Osteocyte (in vitro differentiated cells): ENCODE measurements at regions not wholly inside any gene's neighbourhood (a gene's known extent, or its start where the extent isn't known, plus 50 kb on each side); places are given as distances from the start of the nearest gene placed in this dataset.

ENCODE experiments used
- DNase-seq: peaks from one replicate; pipeline ENCODE4 v3.0.0; 2021; ENCODE audit warnings: mixed read lengths; ENCODE audit not compliant: unreplicated experiment; ENCODE audit errors: extremely low spot score
- H3K27ac Mint-ChIP-seq: one replicate; pipeline ENCODE4 v1.8.0; 2021; ENCODE audit warnings: mild to moderate bottlenecking, mixed read lengths; ENCODE audit not compliant: unreplicated experiment
- H3K27me3 Mint-ChIP-seq: one replicate; pipeline ENCODE4 v1.8.0; 2021; ENCODE audit warnings: mixed read lengths; ENCODE audit not compliant: unreplicated experiment
- H3K36me3 Mint-ChIP-seq: one replicate; pipeline ENCODE4 v1.8.0; 2021; ENCODE audit warnings: mixed read lengths; ENCODE audit not compliant: unreplicated experiment
- H3K4me1 Mint-ChIP-seq: one replicate; pipeline ENCODE4 v1.8.0; 2021; ENCODE audit warnings: mixed read lengths; ENCODE audit not compliant: unreplicated experiment
- H3K4me3 Mint-ChIP-seq: one replicate; pipeline ENCODE4 v1.8.0; 2021; ENCODE audit warnings: mild to moderate bottlenecking, moderate library complexity, mixed read lengths; ENCODE audit not compliant: unreplicated experiment
- H3K9me3 Mint-ChIP-seq: one replicate; pipeline ENCODE4 v1.8.0; 2021; ENCODE audit warnings: mixed read lengths; ENCODE audit not compliant: unreplicated experiment
- TF ChIP-seq, protein P1 (sequence below): fragments of 200-600 bp; sonication (generic); IDR thresholded peaks from 2 replicates; pipeline ENCODE4 v1.5.0; 2021; ENCODE audit warnings: antibody characterized with exemption, mild to moderate bottlenecking, moderate library complexity

DNA sequence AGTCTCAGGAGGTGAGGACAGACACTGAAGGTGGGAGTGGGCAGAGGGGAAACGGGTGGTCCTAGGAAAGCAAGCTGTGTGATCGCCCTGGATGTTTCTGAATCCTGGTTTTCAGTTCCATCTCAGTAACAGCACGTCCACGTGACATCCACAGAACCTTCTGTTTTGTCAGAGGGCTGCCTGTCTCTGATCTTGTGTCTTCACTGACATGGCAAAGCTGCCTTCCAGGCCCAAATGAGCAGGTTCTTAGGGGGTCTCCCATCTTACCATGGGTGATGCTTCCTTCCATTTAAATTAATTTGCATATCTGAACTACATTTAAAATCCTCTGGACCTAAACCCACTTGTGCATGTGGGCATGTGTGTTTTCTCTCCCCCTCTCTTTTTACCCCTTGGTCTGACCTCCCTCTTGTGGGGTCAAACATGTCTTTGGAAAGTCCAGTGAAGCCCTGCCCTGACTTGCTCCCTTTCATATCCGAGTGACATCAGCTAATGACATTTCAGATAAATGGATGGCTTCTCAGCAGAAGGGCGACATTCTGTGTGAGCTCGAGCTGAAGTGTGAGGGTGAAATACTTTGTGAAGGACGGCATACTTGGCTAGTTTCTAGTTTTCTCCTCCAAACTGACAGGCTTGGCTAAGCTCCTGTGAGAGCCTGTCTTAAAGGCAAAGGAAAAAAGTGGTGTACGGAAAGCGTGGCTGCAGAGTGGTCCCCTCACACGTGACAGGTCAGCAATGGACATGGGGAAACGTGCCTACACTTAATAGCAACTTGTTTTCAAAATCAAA, 204.8 kb upstream of the S1PR3 start:
- TF ChIP-seq, protein P1, sequence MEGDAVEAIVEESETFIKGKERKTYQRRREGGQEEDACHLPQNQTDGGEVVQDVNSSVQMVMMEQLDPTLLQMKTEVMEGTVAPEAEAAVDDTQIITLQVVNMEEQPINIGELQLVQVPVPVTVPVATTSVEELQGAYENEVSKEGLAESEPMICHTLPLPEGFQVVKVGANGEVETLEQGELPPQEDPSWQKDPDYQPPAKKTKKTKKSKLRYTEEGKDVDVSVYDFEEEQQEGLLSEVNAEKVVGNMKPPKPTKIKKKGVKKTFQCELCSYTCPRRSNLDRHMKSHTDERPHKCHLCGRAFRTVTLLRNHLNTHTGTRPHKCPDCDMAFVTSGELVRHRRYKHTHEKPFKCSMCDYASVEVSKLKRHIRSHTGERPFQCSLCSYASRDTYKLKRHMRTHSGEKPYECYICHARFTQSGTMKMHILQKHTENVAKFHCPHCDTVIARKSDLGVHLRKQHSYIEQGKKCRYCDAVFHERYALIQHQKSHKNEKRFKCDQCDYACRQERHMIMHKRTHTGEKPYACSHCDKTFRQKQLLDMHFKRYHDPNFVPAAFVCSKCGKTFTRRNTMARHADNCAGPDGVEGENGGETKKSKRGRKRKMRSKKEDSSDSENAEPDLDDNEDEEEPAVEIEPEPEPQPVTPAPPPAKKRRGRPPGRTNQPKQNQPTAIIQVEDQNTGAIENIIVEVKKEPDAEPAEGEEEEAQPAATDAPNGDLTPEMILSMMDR: no peak

DNA sequence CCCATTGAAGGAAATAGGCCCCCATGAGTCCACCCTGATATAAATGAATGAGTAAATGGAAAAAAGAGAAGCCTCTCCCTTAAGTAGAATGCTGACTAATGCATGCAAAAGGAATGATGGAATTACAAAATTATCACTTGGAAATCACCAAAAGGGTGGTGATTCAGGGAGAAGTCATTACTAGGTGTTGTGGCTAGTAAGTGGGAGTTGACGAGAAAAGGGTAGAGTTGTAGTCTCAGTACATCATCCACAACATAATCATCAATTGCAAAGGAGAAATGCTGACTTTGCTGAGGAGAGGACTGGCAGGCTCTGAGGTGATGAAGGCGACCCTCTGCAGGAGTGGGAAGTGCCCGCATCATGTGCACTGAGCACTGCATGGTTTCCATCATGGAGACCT, 201.5 kb upstream of the S1PR3 start:
- Mint-ChIP-seq H3K27ac (no peak overlapping the region), H3K4me1 (peaks cover 11% of the 10 kb centered on the region), H3K36me3 (no peaks in the 10 kb centered on the region), H3K4me3 (no peak overlapping the region), H3K27me3 (peaks cover 2% of the 10 kb centered on the region), H3K9me3 (no peaks in the 10 kb centered on the region)
- no peak for DNase-seq
- TF ChIP-seq, protein P1: no peak

More for the DNA sequence above, 204.8 kb upstream of the S1PR3 start:
- peaks cover 14% of the 10 kb centered on the region for H3K4me1 Mint-ChIP-seq
- H3K9me3 Mint-ChIP-seq: no peaks in the 10 kb centered on the region
- no peaks in the 10 kb centered on the region for H3K36me3 Mint-ChIP-seq
- peaks cover 2% of the 10 kb centered on the region for H3K27me3 Mint-ChIP-seq
- no peak overlapping the region for H3K4me3 Mint-ChIP-seq
- no peak overlapping the region for H3K27ac Mint-ChIP-seq
- no peak for DNase-seq

DNA sequence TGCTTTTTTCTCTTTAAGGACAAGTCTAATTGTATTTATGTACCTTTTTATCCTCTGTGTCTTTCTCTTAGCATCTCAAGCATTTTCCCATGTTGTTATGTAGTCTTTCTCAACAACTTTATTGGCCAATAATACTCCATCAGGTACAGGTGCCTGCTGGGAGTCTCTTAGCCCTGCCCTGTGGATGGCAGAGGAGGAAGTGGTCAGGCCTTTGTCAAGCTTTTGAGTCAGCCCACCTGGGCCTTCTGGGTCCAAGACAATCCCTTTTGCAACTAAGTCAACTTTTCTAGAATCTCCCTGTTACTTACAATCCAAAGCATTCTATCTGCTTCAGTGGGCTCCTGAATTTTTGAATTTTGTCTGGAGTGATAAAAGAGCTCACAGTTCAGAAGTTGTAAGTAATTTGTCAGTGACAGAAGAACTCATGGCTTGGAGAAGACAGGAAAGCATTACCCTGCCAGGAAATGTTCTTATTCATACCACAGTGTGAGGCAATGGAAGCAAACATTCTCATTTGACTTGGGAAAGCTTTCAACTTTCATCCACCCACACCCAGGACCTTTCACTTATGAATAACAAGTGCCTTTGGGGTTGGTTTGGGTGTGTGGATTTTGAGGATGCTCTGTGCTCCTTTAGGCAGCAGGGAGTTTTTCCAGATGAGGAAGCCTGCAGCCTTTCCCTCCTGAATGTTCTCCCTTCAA, 200.0 kb upstream of the S1PR3 start:
- Mint-ChIP-seq H3K4me3 (no peak overlapping the region), H3K9me3 (peaks cover 10% of the 10 kb centered on the region), H3K36me3 (no peaks in the 10 kb centered on the region), H3K27me3 (peaks cover 2% of the 10 kb centered on the region), H3K27ac (no peak overlapping the region), H3K4me1 (peaks cover 11% of the 10 kb centered on the region)
- no peak for DNase-seq
- TF ChIP-seq, protein P1: no peak

DNA sequence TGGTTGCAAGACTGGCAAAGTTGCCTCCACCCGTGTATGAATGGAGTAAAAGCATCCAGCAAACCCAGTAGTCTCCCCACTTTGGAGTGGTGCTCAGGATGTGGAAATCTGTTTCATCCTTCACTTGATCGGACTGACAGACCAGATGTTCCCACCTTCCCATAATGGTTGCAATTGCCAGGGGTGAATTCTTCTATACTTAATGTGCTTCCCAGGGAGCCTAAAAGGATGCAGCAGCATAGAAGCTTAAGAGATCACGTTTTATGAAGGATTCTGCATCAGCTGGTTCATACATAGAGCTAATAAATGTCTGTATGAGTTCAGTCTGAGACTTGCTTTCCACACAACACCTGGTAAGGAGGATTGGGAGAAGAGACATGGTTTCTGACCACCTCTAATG, 198.8 kb upstream of the S1PR3 start:
- Mint-ChIP-seq H3K27ac (no peak overlapping the region), H3K36me3 (peaks cover 2% of the 10 kb centered on the region), H3K4me3 (no peak overlapping the region), H3K4me1 (peaks cover 11% of the 10 kb centered on the region), H3K9me3 (peaks cover 18% of the 10 kb centered on the region), H3K27me3 (no peaks in the 10 kb centered on the region)
- TF ChIP-seq, protein P1: no peak
- DNase-seq: no peak

DNA sequence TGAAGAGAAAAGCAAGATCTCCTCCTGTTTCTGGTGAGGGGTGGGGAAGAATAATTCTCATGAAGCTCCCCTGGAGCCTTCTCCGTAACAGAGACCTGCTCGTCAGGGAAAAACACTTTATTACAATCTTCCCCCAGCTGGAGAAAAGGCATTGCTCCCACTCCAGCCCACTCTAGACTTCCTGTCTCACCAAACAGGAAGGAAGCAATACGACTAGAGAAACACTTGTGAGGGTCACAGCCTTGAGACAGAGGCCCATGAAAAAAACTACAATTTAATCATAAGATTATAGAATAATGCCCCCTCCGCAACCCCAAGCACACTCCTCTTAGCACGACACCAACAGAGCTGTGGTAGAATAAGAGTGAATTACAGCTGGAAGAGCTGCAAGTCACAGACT, 197.2 kb upstream of the S1PR3 start:
- Mint-ChIP-seq H3K4me3 (no peak overlapping the region), H3K27me3 (no peaks in the 10 kb centered on the region), H3K36me3 (peaks cover 2% of the 10 kb centered on the region), H3K9me3 (peaks cover 22% of the 10 kb centered on the region), H3K27ac (no peak overlapping the region), H3K4me1 (peaks cover 11% of the 10 kb centered on the region)
- no peak for DNase-seq
- TF ChIP-seq, protein P1: no peak
